ENCODE measurements at regions not wholly inside any gene's neighbourhood (a gene's known extent, or its start where the extent isn't known, plus 50 kb on each side); places are given as distances from the start of the nearest gene placed in this dataset.

DNA sequence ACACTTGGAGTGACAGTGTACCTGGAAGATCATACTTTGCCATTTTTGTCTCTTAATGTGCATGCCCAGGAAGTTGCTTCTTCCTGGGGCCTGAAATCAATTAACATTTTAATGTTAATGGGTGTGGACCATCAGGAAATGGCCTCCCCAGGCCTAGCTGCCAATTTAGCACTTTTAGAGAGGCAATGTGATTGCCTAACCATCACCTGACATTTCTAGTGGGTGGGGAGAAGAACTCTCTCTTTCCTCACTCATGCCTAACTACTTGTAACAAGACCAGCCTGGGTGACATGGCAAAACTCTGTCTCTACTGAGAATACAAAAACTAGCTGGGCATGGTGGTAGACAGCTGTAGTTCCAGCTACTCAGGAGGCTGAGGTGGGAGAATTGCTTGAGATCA, 549.0 kb upstream of the RGS18 start:
- TF ChIP-seq, protein P1, sequence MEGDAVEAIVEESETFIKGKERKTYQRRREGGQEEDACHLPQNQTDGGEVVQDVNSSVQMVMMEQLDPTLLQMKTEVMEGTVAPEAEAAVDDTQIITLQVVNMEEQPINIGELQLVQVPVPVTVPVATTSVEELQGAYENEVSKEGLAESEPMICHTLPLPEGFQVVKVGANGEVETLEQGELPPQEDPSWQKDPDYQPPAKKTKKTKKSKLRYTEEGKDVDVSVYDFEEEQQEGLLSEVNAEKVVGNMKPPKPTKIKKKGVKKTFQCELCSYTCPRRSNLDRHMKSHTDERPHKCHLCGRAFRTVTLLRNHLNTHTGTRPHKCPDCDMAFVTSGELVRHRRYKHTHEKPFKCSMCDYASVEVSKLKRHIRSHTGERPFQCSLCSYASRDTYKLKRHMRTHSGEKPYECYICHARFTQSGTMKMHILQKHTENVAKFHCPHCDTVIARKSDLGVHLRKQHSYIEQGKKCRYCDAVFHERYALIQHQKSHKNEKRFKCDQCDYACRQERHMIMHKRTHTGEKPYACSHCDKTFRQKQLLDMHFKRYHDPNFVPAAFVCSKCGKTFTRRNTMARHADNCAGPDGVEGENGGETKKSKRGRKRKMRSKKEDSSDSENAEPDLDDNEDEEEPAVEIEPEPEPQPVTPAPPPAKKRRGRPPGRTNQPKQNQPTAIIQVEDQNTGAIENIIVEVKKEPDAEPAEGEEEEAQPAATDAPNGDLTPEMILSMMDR (IDR thresholded peaks at IDR 0.05; ENCODE audit: poor library complexity): no peak
- no peak for TF ChIP-seq EZH2 (IDR thresholded peaks at IDR 0.05; ENCODE audit: borderline replicate concordance)
- no peak for TF ChIP-seq EZH2phosphoT487 (IDR thresholded peaks at IDR 0.05; ENCODE audit: low read depth, severe bottlenecking, unreplicated experiment)
